IPS-18c (cell line): ENCODE measurements at regions not wholly inside any gene's neighbourhood (a gene's known extent, or its start where the extent isn't known, plus 50 kb on each side); places are given as distances from the start of the nearest gene placed in this dataset.
"Not testable (repeated sequence)": the region's sequence is repeated elsewhere in the genome, so short reads cannot be mapped to it uniquely, and the experiment has no call there.

Experiments used
- H3K4me3 ChIP-seq: 2 replicates; pipeline ENCODE4 v1.7.0; 2013; ENCODE audit warnings: low read depth, mild to moderate bottlenecking, low read length, moderate library complexity; ENCODE audit not compliant: insufficient read depth
- H3K9me3 ChIP-seq: one replicate; pipeline ENCODE4 v1.6.1; 2013; ENCODE audit warnings: mild to moderate bottlenecking, low read length, moderate library complexity; ENCODE audit not compliant: control insufficient read depth, insufficient read depth

- no peak overlapping the region for H3K4me3 ChIP-seq
- no peaks in the 10 kb centered on the region for H3K9me3 ChIP-seq
Measured at GRCh38 chr7:66452165-66452564, 176.5 kb upstream of the KCTD7 start.

- no peak overlapping the region for H3K4me3 ChIP-seq
- no peaks in the 10 kb centered on the region for H3K9me3 ChIP-seq
Measured at GRCh38 chr7:66453340-66453739, 175.3 kb upstream of the KCTD7 start.

- H3K4me3 ChIP-seq, result no peak overlapping the region
- no peaks in the 10 kb centered on the region for H3K9me3 ChIP-seq
Measured at GRCh38 chr7:66454600-66455225, 174.0 kb upstream of the KCTD7 start.

GRCh38 chr7:66455432-66455831, 173.2 kb upstream of the KCTD7 start:
- H3K9me3 ChIP-seq, H3K4me3 ChIP-seq: not testable (repeated sequence)

- H3K9me3 ChIP-seq, H3K4me3 ChIP-seq: not testable (repeated sequence)
Measured at GRCh38 chr7:66456431-66456830, 172.2 kb upstream of the KCTD7 start.

- not testable (repeated sequence) for H3K9me3 ChIP-seq, H3K4me3 ChIP-seq
Measured at GRCh38 chr7:66458991-66459390, 169.7 kb upstream of the KCTD7 start.

GRCh38 chr7:66459783-66460413, 168.8 kb upstream of the KCTD7 start:
- H3K9me3 ChIP-seq, H3K4me3 ChIP-seq: not testable (repeated sequence)

- Histone ChIP-seq H3K4me3 (no peak overlapping the region), H3K9me3 (no peaks in the 10 kb centered on the region)
Measured at GRCh38 chr7:66460921-66461361, 167.7 kb upstream of the KCTD7 start.

GRCh38 chr7:66461397-66461796, 167.3 kb upstream of the KCTD7 start:
- not testable (repeated sequence) for H3K9me3 ChIP-seq, H3K4me3 ChIP-seq

GRCh38 chr7:66462831-66463230, 165.8 kb upstream of the KCTD7 start:
- not testable (repeated sequence) for H3K9me3 ChIP-seq, H3K4me3 ChIP-seq

- Histone ChIP-seq H3K9me3 (no peaks in the 10 kb centered on the region), H3K4me3 (no peak overlapping the region)
Measured at GRCh38 chr7:66464059-66464458, 164.6 kb upstream of the KCTD7 start.

- no peak overlapping the region for H3K4me3 ChIP-seq
- H3K9me3 ChIP-seq, result no peaks in the 10 kb centered on the region
Measured at GRCh38 chr7:66466081-66466600, 162.5 kb upstream of the KCTD7 start.

GRCh38 chr7:66467887-66468286, 160.8 kb upstream of the KCTD7 start:
- H3K9me3 ChIP-seq, result no peaks in the 10 kb centered on the region
- no peak overlapping the region for H3K4me3 ChIP-seq

- H3K9me3 ChIP-seq, H3K4me3 ChIP-seq: not testable (repeated sequence)
Measured at GRCh38 chr7:66473064-66473463, 155.6 kb upstream of the KCTD7 start.

- no peak overlapping the region for H3K4me3 ChIP-seq
- H3K9me3 ChIP-seq, result no peaks in the 10 kb centered on the region
Measured at GRCh38 chr7:66474441-66474840, 154.2 kb upstream of the KCTD7 start.

GRCh38 chr7:66476056-66476455, 152.6 kb upstream of the KCTD7 start:
- not testable (repeated sequence) for H3K4me3 ChIP-seq, H3K9me3 ChIP-seq

- H3K4me3 ChIP-seq, H3K9me3 ChIP-seq: not testable (repeated sequence)
Measured at GRCh38 chr7:66477822-66478397, 150.8 kb upstream of the KCTD7 start.

- H3K9me3 ChIP-seq, H3K4me3 ChIP-seq: not testable (repeated sequence)
Measured at GRCh38 chr7:66481229-66481628, 147.5 kb upstream of the KCTD7 start.
